ENCODE measurements at regions not wholly inside any gene's neighbourhood (a gene's known extent, or its start where the extent isn't known, plus 50 kb on each side); places are given as distances from the start of the nearest gene placed in this dataset.

GRCh38 chr16:55249361-55249760 is 74.6 kb upstream of the IRX6 start:
- TF ChIP-seq POLR2AphosphoS5 (IDR thresholded peaks at IDR 0.05), result no peak
- TF ChIP-seq POLR2A (IDR thresholded peaks at IDR 0.05), result no peak
